ELF-1 (cell line): ENCODE measurements at regions not wholly inside any gene's neighbourhood (a gene's known extent, or its start where the extent isn't known, plus 50 kb on each side); places are given as distances from the start of the nearest gene placed in this dataset.
"Not testable (repeated sequence)": the region's sequence is repeated elsewhere in the genome, so short reads cannot be mapped to it uniquely, and the experiment has no call there.

Experiments
- DNase-seq: peaks from one replicate; pipeline ENCODE4 v3.0.0-alpha.2; 2016; ENCODE audit warnings: low read depth, low spot score

DNA sequence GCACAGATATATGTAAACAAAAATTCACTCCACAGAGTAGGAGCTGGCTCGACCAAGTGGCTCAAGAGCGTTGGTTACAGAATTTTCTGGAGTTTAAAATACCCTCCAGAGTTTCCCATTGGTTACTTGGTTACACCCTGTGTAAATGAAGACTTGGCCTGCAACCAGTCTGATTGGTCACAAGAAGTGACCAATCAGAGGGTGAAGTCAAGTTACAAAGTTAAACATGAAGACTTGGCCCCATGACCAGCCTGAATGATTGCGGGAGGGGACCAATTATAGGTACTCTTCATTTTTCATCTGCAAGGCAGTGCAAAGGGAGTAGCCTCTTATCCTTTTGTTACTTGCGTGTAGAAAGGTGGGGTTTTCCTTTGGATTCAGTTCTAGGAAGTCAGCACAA lies 121.3 kb upstream of the SALL1 start:
- DNase-seq: no peak

DNA sequence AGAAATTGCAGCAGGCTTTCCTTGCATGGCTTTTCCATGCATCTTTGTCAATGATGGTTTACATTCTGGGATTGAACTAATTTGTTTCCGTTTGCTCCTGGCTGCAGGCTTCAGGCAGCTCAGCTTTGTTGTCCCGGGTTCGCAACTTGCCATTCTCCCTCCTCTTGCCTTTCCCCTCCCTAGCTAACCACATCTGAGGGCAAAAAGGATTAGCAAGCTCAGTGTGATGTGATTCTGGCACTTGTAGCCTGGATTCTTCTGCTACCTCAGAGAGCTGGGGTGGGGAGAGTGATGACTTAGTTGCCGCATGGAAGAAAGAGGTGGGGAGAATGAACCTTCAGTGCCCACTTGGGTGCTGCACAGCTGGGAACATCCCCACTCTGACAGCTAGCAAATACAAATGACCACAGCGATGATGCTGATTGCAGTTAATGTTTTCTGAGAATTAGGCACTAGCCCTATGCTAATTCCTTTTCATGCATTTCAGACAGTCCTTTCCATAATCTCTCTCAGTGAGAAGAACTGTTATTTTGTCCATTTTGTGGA lies 120.2 kb upstream of the SALL1 start:
- no peak for DNase-seq

GRCh38 chr16:51268237-51268636 lies 117.2 kb upstream of the SALL1 start:
- DNase-seq: no peak

DNA sequence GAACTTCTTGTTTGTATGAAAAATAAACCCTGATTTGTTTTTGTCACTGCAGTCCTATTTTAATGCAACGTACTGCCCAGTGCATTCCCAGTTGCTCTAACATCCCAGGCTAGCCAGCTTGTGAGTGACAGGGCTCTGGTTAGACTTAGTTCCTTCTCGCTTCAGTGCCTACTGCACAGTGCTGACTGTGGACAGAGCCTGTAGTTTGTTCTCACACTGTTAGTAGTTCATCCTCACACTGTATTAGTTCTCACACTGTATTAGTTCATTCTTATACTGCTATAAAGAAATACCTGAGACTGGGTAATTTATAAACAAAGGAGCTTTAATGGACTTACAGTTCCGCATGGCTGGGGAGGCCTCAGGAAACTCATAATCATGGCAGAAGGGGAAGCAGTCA lies 116.6 kb upstream of the SALL1 start:
- no peak for DNase-seq

- no peak for DNase-seq
Measured at GRCh38 chr16:51262428-51262827, 111.4 kb upstream of the SALL1 start.

DNA sequence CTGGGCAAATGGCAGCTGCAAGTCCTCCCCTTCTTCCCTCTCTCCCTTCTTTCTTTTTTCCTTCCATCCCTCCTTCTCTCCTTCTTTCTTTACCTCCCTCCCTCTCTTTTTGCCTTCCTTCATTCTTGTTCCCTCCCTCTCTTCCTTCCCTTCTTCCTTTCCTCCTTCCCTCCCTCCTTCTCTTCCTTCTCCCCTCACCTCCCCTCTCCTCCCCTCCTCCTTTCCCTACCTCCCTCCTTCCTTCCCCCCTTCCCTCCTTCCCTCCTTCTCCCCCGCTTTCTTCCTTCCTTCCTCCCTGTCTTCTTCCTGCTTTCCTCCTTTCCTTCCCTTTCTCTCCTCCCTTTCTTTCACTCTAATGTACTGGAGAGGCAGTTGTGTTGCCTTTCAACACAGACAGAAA lies 110.8 kb upstream of the SALL1 start:
- DNase-seq: no peak

GRCh38 chr16:51255349-51255972 lies 104.4 kb upstream of the SALL1 start:
- DNase-seq: no peak

GRCh38 chr16:51254390-51254789 lies 103.3 kb upstream of the SALL1 start:
- DNase-seq: not testable (repeated sequence)

GRCh38 chr16:51248217-51248616 lies 97.1 kb upstream of the SALL1 start:
- DNase-seq: no peak

DNA sequence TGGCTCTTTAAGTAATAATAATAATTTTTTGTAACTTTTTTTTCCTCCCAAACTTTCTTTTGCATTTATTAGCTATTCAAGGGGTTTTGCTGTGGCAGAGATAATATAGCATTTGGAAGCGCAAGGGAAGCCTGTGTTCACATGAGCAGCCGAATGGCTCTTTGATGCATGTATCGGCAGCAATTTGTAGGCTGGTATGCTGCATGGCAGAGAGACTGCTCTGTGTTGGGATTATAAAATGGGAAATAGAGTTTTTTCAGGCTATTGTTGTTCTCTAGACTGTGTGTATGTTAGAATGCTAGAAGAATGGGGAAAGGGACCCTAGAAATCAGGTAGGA lies 94.6 kb upstream of the SALL1 start:
- DNase-seq: no peak

DNA sequence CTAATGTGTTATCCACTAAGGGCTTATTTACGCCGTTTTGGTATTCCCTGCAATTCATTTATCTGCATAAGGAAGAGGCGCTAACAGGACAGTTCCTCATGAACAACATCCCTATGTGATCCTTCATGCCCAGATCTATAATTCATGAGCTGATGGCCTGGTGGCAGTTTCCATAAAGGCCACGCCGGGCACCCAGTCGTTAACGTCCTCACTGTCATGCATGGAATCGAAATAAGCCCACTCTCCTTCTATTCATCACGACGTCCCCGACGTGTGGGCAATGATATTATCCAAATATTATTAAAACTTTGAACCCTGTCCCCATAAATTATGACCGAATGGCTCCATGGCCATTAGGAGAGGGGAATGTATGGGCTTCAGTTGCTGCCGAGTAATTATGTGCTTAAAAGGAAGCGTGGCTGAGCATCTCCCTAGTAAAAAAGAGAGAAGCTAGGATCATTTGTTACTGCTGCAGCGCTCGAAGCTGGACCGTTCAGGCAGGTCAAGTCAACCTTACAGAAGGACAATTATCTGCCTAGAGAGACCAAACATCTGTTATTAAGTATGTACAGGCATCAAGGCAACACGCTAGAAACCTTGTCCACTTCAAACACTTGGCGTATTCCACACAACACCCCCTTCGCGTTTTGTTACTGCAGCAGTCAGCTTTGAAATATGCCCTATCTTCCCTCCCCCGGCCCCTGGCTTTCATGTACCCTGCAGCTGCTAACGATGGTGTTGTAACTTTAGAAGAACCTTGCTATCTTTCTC lies 94.0 kb upstream of the SALL1 start:
- no peak for DNase-seq

GRCh38 chr16:51243936-51244436 lies 92.9 kb upstream of the SALL1 start:
- no peak for DNase-seq

DNA sequence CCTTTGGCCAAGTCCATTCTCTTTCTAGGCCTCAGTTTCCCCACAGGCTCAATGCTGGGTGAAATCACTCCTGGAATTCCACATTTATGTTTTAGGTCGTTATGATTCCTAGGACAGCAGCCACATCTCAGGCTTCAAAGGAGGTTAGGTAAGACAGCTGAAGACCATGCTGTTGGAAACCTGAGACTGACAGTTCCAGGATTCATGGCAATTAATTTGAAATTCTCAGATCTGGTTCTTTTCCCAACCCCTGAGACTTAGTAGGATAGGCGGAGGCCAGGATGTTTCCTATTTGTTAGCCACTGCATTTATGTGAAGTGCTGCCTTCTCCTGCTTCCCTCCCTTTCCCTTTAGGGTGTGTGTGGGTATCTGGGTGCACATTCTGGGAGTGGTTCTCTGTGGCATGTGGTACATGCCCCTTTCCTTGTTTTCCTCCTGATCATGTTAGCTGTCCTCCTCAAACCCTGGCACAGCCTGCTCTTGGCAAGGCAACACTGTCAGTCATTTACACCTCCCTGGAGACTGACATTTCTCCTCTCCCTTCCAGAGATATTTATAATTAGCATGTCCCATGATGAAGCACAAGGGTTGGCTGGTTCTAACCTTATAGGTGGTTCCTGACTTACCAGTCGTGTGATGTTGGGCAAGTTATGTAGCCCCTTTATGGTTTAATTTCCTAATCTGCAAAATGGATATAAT lies 91.4 kb upstream of the SALL1 start:
- no peak for DNase-seq

- no peak for DNase-seq
Measured at GRCh38 chr16:51239196-51239595, 88.1 kb upstream of the SALL1 start.

DNA sequence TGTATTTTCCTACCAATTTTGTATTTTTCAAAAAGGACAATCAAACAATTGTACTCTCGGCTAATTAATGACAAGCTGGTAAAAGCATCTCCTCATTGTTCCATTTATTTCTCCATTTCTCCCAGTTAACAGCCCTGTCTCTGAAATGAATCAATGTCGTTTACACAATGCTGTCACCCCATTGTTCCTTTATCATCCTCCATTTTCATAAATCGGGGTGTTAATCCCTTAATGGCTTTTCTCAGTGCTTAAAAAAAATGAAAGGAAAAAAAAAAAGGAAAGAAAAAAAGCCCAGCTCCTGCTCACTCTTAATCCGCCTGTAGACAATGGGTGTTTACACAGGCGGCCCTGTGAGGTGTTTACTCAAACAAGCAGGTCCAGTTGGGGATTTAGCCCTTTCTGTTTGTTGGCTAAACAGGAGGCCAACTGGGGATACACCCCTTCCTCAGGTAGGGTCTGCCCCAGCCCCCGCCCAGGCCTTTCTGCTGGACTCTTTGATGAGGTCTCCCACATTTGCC lies 86.8 kb upstream of the SALL1 start:
- no peak for DNase-seq

DNA sequence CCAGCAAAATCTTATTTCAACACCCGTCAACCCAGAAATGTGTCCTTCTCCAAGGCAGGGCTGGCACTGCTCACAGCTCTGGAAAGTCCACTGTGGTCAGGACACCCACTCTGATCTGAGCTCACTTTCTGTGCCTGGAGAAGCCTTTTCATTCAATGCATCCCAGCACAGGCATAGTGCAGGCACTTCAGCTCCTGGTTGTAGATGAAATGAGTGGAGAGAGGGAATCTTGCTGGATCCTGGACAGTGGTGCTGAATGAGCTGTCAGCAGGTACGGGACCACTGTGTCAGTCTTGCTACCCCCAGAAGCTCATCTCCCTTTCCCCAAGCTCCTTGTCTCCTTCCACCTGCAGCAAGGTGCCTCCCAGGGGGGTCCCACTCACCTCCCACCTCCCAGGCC lies 86.1 kb upstream of the SALL1 start:
- no peak for DNase-seq

DNA sequence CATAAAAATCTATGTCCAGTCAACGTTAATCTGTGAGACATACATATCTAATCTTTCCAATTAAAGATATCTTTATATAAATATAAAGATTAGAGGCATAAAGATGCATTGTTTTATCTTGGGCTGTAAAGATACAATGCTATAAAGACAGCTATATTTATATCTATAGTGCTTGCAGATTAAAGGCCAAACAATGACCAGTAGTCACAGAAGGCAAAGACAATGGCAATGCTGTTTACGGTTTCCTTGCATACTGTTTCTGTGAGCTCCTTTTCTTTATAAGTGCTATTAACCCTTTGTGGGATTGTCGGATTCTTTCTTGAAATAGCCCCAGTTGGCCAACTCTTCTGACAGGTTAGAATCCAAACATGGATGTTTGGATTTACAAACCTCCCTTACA lies 85.5 kb upstream of the SALL1 start:
- DNase-seq: no peak

- DNase-seq: no peak
Measured at GRCh38 chr16:51231702-51232101, 80.6 kb upstream of the SALL1 start.

DNA sequence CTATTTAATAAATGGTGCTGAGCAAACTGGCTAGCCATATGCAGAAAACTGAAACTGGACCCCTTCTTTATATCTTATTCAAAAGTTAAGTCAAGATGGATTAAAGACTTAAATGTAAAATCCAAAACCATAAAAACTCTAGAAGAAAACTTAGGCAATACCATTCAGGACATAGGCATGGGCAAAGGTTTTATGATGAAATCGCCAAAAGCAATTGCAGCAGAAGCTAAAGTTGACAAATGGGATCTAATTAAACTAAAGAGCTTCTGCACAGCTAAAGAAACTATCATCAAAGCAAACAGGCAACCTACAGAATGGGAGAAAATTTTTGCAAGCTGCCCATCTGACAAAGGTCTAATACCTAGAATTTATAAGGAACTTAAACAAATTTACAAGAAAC lies 79.0 kb upstream of the SALL1 start:
- DNase-seq: not testable (repeated sequence)

GRCh38 chr16:51228097-51228659 lies 77.1 kb upstream of the SALL1 start:
- no peak for DNase-seq

- no peak for DNase-seq
Measured at GRCh38 chr16:51225878-51226277, 74.8 kb upstream of the SALL1 start.

- DNase-seq: no peak
Measured at GRCh38 chr16:51224317-51224716, 73.2 kb upstream of the SALL1 start.
